Astrocyte (in vitro differentiated cells and primary cell): ENCODE measurements at regions not wholly inside any gene's neighbourhood (a gene's known extent, or its start where the extent isn't known, plus 50 kb on each side); places are given as distances from the start of the nearest gene placed in this dataset.

ENCODE experiments used
- CTCF ChIP-seq: IDR thresholded peaks from 2 replicates; pipeline ENCODE4 v1.5.1; 2011; ENCODE audit warnings: low read depth, mild to moderate bottlenecking, inconsistent platforms, low read length, moderate library complexity; ENCODE audit not compliant: insufficient read depth
- EZH2 ChIP-seq: IDR thresholded peaks from 2 replicates; pipeline ENCODE4 v1.6.1; 2012; ENCODE audit warnings: mild to moderate bottlenecking, low read length, inconsistent platforms; ENCODE audit not compliant: insufficient read depth

GRCh38 chr7:124460056-124460450 lies 305.5 kb downstream of the GPR37 start:
- TF ChIP-seq EZH2 (no peak), CTCF (no peak)
